ENCODE measurements at regions not wholly inside any gene's neighbourhood (a gene's known extent, or its start where the extent isn't known, plus 50 kb on each side); places are given as distances from the start of the nearest gene placed in this dataset.

- no peaks in the 10 kb centered on the region for H3K27me3 ChIP-seq (ENCODE audit: control insufficient read depth in 2 of 2, insufficient read depth in 2 of 2, low read length in 2 of 2)
- H2AFZ ChIP-seq (ENCODE audit: low read depth, low read length) = no peak overlapping the region
- no peak overlapping the region for H3K9ac ChIP-seq (replicated peaks; ENCODE audit: extremely low read depth, insufficient read depth, low read length)
- H3K4me1 ChIP-seq (ENCODE audit: control insufficient read depth, extremely low read depth, insufficient read depth, low read length) = no peaks in the 10 kb centered on the region
- H3K36me3 ChIP-seq (ENCODE audit: control insufficient read depth in 2 of 2, extremely low read depth in 1 of 2, insufficient read depth in 2 of 2, low read length in 2 of 2) = no peaks in the 10 kb centered on the region
- H3K79me2 ChIP-seq (ENCODE audit: control insufficient read depth, insufficient read depth, low read length) = no peaks in the 10 kb centered on the region
- H3K27ac ChIP-seq (ENCODE audit: insufficient read depth, low read depth, low read length) = no peak overlapping the region
- ChIA-PET CTCF (no interaction called here), POLR2A (no interaction called here)
- no peak for TF ChIP-seq JUN (IDR thresholded peaks at IDR 0.05; ENCODE audit: borderline replicate concordance, insufficient read depth, insufficient read length, low read depth)
- no peak for TF ChIP-seq CTCF (IDR thresholded peaks at IDR 0.05; ENCODE audit: extremely low read depth in 1 of 2, insufficient read depth in 1 of 2, low read depth in 1 of 2, low read length in 2 of 2)
- TF ChIP-seq MYC (IDR thresholded peaks at IDR 0.05; ENCODE audit: low read depth, low read length) = no peak
- no peak for TF ChIP-seq GATA2 (IDR thresholded peaks at IDR 0.05; ENCODE audit: insufficient read depth, insufficient read length, low read depth, low read length)
- no peak for TF ChIP-seq POLR2AphosphoS5 (IDR thresholded peaks at IDR 0.05; ENCODE audit: insufficient read depth, low read depth, low read length)
- no peak for TF ChIP-seq MAX (IDR thresholded peaks at IDR 0.05; ENCODE audit: insufficient read depth, insufficient read length)
- no peak for TF ChIP-seq EZH2 (IDR thresholded peaks at IDR 0.05; ENCODE audit: borderline replicate concordance, low read depth, low read length, severe bottlenecking)
- no peak for TF ChIP-seq FOS (IDR thresholded peaks at IDR 0.05; ENCODE audit: borderline replicate concordance, insufficient read depth, low read length)
- TF ChIP-seq POLR2A (IDR thresholded peaks at IDR 0.05; ENCODE audit: low read depth, low read length) = no peak
- H3K9me3 ChIP-seq (replicated peaks; ENCODE audit: control insufficient read depth, insufficient read depth, low read length) = no peaks in the 10 kb centered on the region
- DNase-seq (ENCODE audit: low read depth, low spot score) (no peak), FAIRE-seq (no peak)
- H3K4me2 ChIP-seq (ENCODE audit: insufficient read depth, low read length) = no peak overlapping the region
- intact Hi-C loops (cut with micrococcal nuclease) = no loop called here
- dilution Hi-C loops (cut with MboI; ENCODE audit: extremely low pct_ligation_motif_present, low sequenced_read_pairs) = no loop called here
- BruUV-seq (replicated peaks) = no TSS peak
- H3K9me1 ChIP-seq (replicated peaks; ENCODE audit: control insufficient read depth, extremely low read depth, insufficient read depth, low read length) = no peaks in the 10 kb centered on the region
- no peaks in the 10 kb centered on the region for H4K20me1 ChIP-seq (replicated peaks; ENCODE audit: control insufficient read depth, extremely low read depth, insufficient read depth, low read length)
- no peak overlapping the region for H3K4me3 ChIP-seq (replicated peaks in 1 of 3; ENCODE audit: insufficient read depth in 1 of 3, low read depth in 1 of 3, low read length in 3 of 3)
Measured at GRCh38 chr13:82477436-82477835, 1404.8 kb downstream of the SLITRK1 start.

Measured in endothelial cell of umbilical vein (primary cell).